NCI-H526 (cell line): ENCODE measurements at regions not wholly inside any gene's neighbourhood (a gene's known extent, or its start where the extent isn't known, plus 50 kb on each side); places are given as distances from the start of the nearest gene placed in this dataset.
A peak's percentile ranks its signal among the peaks of the same experiment; 100 is the strongest.

ENCODE experiments used
- DNase-seq, 2 experiments: peaks; one replicate each; lab custom pipeline; 2025; lab: John Stamatoyannopoulos, UW

DNA sequence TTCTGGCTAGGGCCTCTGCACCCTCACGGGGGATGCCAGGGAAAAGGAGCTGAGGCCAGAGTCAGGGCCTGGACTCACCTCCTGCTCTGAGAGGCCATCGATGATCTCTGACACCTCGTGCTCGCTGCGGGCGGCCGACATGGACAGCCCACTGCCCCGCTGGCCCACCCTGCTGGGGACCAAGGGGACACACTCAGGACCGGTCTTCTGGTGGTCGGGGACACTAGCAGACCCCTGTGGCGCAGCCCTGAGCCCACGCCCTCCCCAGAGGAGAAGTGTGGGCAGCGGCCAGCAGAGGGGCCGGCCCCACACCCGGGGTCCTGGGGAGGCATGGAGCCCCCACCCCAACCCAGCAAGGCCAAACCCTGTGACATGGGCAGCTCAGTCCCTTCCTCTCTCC lies 134.6 kb downstream of the RFLNA start:
- DNase-seq = no peak

DNA sequence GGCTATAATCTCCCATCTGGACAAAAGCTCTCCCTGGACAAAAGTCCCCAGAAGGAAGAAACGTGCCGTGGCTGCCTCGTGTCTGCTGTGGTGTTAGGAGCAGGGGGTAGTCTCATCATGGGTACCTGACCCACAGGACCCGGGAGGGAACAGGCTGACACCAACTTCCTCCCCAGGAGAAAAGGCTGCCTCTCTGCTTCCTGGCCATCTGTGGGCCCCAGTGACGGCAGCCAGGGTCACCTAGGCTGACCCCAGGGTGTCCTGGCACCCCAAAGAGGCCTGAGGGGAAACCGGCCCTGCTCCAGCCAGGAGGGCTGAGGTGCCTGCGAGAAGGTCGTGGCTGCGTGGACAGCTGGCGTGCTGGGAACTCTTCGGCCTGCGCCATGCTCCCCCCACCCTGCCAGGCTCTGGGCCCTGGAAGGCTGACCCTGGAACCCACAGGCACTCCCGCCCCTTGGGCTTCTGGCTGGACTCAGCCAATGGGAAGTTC lies 133.9 kb downstream of the RFLNA start:
- DNase-seq = no peak

DNA sequence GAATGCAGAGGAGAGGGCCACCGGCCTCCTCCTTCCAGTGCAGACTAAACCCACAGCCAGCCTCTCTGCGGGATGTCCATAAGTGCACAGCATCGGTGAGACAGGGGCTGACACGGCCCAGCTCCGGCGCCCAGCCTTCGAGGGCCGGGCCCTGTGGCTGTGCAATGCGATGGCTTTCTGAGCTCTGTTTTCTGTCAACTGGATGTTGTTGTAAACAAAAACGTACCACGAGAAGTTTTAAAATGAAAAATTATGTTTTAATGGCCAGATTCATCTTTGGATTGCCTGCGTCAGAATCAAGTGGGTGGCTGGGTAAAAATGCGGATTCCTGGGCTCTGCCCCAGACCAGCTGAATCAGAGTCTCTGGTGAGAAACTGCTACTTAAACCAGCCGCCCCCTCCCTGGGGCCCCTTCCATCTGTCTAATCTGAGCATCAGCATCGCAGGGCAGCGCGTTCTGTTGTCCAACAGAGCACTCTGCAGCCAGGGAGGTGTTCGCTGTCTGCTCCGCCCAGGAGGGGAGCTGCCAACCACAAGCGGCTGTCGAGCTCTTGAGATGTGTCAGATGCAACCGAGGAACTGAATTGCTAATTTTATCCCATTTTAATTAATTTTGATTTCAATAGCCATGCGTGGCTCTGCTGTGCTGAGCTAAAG lies 133.4 kb downstream of the RFLNA start:
- DNase-seq = no peak

DNA sequence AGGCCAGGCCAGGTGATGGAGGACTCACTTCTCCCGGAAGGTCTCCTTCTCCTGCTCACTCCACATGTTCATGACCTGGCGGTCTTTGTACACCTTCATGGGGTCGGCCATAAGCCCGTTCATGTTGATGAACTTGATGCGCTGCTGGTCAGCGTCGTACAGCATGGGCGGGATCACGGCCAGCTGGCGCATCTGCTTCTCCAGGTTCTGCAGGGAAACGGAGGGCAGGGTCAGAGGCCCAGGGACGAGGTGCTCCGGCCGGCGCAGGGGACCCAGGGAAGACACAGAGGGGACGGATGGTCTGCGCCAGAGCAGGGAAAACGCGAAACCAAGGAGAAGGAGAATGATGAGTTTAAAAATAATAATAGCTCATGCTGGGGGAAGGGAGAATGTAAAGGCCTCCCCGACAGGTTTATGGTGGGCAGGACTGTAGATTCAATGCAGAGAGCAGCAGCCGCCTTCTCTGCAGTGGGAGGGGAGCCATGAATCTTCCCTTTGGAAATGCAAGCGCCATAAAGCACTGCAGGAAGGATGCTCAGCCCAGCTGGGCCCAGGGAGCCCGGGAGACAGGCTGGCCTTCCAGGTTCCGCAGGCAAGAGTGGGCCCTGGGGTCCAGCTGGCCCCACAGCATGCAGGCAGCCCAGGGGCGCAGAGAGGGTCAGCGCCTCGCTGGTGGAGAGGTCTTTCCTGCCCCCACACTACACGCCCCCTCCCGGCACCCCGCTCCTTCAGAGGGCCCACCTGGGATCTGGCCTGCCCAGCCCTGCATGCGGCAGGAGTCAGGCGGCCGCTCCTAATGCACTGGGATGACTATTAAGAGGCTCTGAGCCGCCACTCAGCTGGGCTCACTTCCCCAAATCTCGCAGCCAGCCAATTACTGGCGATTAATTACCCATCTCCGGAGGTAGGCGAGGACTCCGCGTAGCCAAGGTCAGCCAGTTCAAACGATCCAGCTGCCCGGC lies 132.0 kb downstream of the RFLNA start:
- DNase-seq = no peak

DNA sequence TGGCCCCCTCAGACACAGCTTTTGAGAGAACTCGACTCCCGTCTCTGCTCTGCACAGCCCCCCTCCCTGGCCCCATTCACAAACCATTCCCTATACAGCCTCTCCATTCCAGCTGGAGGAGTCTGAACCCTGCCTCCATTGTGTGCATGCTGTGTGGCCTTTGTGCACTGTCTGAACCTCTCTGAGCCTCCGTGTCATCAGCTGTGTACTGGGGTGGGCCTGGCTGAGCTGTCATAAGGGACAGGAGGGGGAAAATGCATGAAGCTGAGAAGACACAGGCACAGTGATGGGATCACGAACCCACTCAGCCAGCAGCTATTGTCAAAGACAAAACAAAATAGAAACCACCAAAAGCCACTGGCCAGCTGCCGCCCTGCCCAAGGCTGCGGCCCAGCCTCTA lies 130.8 kb downstream of the RFLNA start:
- DNase-seq = no peak

DNA sequence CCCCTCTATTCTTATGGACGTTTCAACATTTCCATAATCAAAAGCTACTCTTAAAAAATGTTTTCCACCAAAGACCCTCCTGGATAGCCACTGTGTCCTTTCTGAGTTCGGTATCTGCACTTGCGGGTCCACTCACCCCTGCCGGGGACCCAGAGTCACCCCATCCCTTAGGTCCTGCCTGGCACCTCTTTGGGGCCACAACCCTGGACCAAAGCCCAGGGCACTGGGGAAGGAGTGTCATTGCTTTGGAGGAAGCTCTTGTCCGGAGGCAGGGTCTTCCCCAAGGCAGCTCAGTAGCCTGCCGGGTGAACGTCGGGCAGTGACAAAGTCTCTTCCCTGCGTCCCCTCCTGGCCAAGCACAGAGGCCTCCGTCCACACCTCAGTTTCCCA lies 129.6 kb downstream of the RFLNA start:
- DNase-seq = no peak

DNA sequence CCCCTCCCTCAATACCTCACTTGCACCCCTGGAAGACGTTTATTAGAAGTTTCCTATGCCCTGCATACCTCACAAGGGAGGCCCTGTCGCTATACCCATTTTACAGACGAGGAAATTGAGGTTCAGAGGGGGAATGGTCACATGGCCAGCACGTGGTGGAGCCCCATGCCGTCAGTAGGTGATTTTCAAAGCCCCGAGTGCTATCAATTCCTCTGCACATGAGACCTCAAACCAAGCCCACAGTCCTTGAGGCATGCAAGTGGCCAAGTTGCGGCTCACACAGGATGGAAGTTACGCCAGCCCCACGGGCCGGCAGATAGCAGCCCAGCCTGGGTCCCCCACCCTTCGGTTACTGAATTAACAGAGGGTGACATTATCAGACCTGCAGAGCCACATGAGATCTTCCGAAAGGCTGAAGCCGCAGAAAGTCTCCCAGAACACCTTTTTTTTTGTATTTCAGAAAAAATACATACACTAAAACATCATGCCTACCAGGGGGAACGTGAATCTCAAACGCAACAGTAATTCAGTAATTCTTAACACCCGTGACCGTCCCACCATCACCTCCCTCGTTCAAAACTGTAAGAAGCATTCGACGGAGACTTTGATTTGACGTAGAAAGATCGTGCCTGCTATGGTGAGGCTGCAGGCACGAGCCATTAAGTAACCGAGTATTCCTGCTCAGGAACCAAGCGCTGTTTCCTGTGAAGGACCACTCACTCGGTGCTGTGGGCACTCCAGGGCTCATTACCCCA lies 129.0 kb downstream of the RFLNA start:
- no peak for DNase-seq

DNA sequence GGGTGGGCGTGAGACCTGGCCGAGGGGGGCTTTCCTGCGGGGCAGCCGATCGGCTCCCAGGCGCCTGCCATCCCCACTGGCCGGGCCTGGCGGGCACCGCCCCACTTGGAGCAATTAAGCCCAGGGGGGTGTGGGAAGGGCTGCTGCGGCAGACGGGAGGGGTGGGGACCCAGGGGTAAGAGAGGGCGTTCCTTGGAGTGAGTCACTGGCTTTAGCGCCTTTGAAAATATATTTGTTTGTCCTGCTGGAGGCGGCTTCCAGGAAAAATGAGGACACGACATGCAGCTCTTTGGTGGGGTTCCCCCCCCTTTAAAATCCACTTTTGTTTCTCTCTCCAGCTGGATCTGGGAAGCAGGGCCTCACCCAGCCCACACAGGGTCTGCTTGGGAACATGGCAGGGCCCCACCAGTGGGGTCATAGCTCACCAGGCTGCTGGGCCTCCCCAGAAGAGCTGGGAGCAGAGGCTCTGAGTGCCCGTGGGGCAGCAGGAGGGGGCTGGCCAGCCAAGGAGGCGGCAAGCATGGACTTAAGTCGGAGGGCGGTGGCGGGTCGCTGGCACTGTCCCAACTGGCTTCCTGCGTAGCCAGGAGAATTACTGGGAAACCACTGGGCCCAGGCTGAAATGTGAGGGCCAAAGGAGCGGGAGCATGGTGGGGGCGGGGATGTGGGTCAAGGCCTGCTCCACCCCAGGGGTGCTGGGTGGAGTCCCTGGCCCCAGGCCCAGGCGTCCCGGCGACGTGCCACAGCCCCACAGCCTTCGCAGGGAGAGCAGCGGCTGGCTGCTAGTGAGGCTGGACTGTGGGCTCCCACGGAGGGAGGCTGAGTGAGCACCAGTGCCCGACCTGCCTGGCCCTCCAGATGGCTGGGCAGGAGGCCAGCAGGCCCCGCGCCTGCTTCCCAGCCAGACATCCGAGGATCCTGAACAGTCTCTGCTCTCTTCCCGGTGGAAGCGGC lies 128.0 kb downstream of the RFLNA start:
- peak in 1 of 2 experiments; percentile 42 for DNase-seq

DNA sequence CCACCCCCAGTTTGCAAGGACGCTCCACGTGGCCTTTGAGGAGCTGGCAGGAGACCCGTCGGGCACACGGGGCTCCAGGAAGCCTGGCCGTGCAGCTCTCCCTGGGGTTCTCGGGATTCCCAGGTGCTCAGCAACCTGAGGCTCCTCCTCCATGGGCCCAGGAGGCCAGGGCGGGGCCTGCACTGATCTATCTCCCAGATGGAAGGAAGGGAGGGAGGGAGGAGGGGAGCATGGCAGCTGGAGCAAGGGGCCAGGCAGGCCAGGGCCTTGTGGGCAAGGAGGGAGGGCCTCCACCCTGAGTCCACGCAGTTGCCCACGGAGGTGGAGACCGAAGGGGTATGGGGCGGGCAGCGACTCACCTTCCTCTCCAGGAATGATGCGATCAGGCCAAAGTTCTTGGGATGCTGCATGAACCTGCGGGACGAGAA lies 127.3 kb downstream of the RFLNA start:
- peak; percentile 49 to 88 for DNase-seq

DNA sequence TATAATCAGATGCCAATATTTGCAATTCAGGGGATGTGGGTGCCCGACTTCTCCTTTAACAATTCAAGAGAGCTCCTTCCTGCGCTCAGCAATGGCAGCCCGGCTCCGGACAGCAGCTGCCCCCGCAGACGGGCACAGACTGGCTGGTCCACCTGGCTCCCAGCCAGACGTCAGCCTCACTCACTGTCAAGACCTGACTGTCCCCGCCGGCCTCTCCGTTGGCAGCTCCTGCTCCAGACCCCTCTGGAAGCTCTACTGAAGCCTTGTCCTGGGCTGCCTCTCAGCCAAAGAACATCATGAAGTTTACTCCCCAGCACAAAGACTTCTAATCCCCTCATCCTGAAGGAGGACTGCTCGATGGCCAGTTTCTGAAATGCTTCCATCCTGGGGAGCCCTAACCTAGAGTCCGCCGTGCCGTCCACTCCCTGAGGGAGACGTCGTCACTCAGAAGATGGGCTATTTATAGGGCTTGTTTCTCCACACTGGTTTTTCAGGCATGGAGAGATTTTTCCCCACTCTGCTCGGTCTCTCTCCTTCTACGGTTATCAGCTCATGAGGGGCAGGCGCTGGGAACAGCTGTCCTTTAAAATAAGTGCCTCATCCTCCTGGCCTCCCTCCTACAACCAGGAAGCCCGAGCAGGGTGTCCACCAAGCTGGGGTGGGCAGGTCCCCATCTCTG lies 126.2 kb downstream of the RFLNA start:
- DNase-seq = no peak

DNA sequence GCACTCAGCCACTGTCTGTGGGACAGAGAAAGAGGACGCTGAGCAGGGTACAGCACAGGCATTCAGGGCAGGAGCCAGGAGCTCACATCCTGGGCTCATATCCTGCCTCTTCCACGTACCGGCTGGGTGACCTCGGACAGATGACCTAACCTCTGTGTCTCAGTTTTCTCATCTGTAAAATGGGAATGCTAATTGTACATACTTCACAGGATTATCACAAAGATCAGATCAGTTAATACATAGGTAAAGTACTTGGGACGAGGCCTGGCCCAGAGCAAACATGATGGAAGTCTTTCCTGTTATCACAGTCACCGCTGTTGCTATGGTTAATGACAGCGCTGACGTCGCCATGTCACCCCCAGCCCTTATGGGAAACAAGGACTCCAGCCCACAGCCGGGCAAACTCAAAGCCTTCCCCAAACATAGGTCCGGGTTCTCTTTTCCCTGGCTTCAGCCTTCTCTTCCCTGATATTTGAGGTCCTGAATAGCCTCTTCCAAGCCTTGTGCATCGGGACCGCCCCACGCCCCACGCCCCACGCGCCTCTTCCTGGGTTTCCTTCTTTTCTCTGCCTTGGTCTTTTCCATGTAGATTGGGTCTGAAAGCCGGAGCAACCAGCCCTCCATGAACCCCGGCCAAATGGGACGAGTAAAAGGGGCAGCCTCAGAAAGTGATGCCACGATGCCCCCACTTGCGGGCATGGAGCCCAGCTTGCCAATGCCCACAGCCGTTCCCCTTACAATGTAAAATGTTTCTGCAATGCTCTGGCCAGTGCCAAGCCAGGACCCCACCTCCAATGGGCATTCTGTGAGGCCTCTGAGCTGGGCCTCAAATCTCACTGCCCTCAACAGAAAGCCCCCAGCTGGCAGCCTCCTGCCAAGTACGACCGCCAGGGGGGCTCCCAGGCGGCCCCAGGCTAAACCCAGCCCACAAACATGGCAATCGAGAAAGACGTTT lies 125.4 kb downstream of the RFLNA start:
- DNase-seq = no peak

DNA sequence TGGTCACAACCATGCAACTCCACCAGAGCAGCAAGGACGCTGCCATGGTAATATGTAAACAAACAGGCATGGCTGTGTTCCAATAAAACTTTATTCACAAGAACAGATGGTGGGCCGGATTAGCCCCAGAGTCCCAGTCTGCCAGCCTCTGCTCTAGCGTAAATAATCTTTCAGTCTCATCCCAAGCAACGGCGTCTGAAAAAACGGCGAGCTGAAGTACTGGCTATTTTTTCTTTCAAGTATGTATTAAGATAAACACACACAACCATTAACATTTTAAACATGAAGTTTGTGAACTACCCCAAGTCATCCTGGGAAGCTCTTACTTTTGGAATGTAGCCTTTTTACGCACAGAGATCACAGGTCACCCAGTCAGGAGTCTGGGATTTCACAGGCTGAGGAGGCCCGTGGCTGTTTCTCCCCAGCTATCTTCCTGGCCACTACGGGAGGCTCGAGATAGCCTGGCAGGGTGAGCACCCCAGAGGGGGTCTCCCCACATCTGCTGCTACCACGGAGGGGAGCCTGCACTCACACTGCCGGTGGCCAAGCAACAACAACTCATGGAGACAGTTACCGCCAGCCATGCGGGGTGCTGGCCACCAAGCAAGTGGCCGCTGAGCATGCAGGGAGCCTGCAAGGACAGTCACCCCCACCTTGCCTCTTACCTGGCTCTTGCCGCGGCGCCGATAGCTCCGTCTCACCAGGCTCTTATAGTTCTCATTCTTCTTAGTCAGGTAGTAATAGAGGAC lies 124.6 kb downstream of the RFLNA start:
- no peak for DNase-seq

DNA sequence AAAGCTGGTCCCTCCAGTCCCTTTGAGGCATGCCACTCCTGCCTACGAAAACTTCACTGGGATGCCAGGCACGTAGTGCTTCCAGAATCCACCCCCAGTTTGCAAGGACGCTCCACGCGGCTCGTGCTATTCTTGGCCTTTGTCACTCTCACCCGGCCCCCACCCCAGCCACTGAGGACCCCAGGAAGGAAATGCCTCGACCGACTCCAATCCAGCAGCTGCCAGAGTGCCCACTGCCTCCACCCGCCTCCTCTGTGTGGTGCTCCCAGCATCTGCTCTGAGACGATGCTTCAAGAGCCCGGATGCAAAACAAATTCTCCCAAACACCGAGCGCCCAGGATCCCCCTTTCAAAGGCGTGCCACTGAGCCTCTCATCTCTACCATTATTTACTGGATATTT lies 123.9 kb downstream of the RFLNA start:
- DNase-seq = no peak

DNA sequence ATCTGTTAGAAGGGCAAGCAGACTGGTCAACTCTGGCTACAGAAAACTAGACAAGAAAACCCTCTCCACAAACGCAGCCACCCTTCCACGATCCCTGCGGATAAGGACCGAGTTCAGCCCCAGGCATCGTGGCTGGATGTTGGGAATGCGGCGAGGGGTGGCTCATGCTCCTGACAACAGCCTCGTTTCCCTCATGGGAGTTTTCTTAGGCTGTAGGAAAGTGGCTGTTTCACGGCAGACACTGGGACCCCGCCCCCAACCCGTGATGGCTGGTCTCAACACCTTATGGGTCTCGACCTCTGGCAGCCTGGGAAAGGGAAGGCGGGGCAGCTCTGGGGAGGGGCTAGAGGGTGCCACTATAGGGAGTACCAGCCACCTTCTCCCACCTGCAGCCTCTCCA lies 123.3 kb downstream of the RFLNA start:
- no peak for DNase-seq

DNA sequence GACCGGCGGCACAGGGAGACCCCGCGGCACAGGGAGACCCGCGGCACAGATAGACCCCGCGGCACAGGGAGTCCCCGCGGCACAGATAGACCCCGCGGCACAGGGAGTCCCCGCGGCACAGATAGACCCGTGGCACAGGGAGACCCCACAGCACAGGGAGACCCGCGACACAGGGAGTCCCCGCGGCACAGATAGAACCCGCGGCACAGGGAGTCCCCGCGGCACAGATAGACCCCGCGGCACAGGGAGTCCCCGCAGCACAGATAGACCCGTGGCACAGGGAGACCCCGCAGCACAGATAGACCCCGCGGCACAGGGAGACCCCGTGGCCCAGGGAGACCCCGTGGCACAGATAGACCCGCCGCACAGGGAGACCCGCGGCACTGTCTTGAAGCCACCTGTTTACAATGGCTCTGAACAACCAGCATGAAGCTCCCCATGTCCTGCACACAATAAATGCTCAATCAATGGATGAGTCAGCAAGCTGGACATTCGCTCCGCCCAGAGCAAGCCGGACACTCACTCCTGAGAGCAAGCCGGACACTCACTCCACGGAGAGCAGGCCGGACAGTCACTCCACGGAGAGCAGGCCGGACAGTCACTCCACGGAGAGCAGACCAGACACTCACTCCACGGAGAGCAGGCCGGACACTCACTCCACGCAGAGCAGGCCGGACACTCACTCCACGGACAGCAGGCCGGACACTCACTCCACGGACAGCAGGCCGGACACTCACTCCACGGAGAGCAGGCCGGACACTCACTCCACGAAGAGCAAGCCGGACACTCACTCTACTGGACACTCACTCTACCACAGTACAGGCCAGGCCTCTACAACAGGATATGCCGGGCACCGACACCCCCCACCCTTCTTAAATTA lies 121.9 kb downstream of the RFLNA start:
- no peak for DNase-seq

DNA sequence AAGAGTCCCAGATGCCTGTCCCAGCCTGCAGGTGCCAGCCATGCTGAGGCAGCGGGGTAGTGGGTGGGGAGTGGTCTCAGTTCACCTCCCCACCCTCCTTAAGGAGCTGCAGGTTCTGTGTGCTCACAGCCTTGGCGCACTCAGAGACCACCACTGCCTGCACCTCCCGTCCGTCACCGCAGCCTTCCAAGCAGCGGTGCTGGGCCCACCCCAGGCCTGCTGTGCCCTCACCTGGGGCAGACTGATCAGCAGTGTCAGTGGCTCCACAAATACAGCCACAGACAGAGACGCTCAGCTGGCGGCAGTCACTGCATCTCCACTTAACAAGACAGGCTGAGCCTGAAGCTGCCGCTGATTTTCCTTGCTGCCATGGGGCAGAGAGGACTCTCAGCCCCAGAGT lies 120.2 kb downstream of the RFLNA start:
- DNase-seq = no peak

DNA sequence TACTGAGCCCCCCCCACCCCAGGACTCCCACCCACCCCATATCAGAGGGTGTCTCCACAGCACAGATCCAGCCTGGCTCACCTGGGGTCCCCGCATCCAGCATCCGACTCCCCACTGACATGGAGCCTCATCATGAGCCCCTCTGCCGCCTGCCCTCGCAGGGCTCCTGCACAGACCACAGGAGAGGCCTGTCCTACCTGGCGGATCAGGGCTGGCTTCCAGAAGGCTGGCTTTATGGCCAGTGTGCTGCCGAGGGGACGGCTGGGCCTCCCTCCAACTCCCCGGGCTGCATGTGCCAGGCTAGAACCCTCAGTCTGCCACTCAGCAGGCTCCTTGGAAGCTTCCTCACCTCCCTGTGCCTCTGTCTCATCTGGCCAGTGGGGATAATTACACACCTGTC lies 119.0 kb downstream of the RFLNA start:
- no peak for DNase-seq

DNA sequence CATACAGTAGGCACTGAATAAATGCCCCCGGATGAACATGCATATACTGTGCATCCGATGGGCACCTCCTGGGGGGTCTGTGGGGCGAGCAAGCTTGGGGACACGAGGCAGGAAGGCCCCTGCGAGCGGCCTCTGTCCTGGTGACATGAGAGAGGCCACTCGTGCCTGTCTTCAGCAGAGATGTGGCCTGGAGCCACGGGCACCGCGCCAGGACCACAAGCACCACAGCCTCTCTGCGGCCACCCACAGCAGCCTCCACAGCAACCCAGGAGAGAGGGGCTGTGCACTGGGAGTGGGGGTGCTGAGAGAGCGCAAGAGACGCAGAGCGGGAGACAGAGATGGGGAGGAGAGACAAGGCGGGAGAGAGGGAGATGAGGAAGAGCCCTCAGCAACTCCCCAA lies 118.5 kb downstream of the RFLNA start:
- DNase-seq = no peak
